Loucy (cell line): ENCODE measurements at regions not wholly inside any gene's neighbourhood (a gene's known extent, or its start where the extent isn't known, plus 50 kb on each side); places are given as distances from the start of the nearest gene placed in this dataset.

ENCODE experiments used
- EZH2phosphoT487 ChIP-seq: fragments of 200-600 bp; IDR thresholded peaks from 2 replicates; pipeline ENCODE4 v1.6.1; 2018; ENCODE audit warnings: antibody characterized with exemption, mild to moderate bottlenecking, moderate library complexity, borderline replicate concordance
- TF ChIP-seq, protein P1 (sequence below): fragments of 200-600 bp; sonication (generic); conservative IDR thresholded peaks from 2 replicates; pipeline ENCODE4 v1.5.1; 2014; ENCODE audit warnings: mild to moderate bottlenecking, antibody characterized with exemption, low read length

DNA sequence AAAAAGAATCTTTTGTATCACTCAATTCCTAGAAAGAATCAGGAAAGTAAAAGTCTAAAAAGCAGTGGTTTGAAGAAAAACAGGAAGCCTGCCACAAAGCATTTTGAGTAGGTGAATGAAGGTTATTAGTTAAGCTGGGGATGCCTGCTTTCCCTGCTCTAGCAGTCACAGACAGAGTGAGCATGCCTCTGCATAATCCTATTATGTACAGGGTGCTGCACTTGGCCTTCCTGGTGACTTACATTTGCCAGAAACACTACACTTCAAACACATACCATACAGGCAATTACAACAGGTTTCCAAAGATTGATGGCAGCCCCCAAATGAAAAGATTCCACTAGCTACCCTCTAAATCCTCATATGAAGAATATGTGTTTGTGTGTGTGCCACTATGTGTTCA, 130.8 kb downstream of the TPBG start:
- TF ChIP-seq, protein P1, sequence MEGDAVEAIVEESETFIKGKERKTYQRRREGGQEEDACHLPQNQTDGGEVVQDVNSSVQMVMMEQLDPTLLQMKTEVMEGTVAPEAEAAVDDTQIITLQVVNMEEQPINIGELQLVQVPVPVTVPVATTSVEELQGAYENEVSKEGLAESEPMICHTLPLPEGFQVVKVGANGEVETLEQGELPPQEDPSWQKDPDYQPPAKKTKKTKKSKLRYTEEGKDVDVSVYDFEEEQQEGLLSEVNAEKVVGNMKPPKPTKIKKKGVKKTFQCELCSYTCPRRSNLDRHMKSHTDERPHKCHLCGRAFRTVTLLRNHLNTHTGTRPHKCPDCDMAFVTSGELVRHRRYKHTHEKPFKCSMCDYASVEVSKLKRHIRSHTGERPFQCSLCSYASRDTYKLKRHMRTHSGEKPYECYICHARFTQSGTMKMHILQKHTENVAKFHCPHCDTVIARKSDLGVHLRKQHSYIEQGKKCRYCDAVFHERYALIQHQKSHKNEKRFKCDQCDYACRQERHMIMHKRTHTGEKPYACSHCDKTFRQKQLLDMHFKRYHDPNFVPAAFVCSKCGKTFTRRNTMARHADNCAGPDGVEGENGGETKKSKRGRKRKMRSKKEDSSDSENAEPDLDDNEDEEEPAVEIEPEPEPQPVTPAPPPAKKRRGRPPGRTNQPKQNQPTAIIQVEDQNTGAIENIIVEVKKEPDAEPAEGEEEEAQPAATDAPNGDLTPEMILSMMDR = no peak
- no peak for TF ChIP-seq EZH2phosphoT487
